IMR-90 (cell line): ENCODE measurements at regions not wholly inside any gene's neighbourhood (a gene's known extent, or its start where the extent isn't known, plus 50 kb on each side); places are given as distances from the start of the nearest gene placed in this dataset.

Experiments used
- ATAC-seq: fragments of 200-7000 bp; cut with Tn5 transposase; 2 replicates; pipeline ENCODE4 v1.9.1; 2020; ENCODE audit warnings: low read depth, mild to moderate bottlenecking, moderate library complexity
- BruUV-seq: library from RNA; stranded (reverse); fragments of 400-500 nt; replicated peaks from 2 replicates; lab custom pipeline; 2021; lab: Mats Ljungman, UMichigan
- CTCF ChIA-PET: fragments of 300-600 bp; formaldehyde crosslinking; extraction: SDS; loops from one replicate; lab custom pipeline; 2021; ENCODE audit warnings: antibody characterized with exemption; lab: Yijun Ruan, JAX
- POLR2A ChIA-PET: fragments of 300-600 bp; sonication (Branson Sonifier 250); formaldehyde crosslinking; loops from one replicate; lab custom pipeline; 2022; ENCODE audit warnings: antibody characterized with exemption; ENCODE audit not compliant: unreplicated experiment; lab: Charles Lee
- DNase-seq: peaks from one replicate; pipeline ENCODE4 v3.0.0; 2013
- H2AFZ ChIP-seq: replicated peaks from 2 replicates; pipeline ENCODE3; 2013; ENCODE audit warnings: low read length, mild to moderate bottlenecking; ENCODE audit not compliant: poor library complexity
- H2AK5ac ChIP-seq: 2 replicates; pipeline ENCODE4 v1.6.1; 2013; ENCODE audit warnings: low read depth, low read length, inconsistent platforms
- H2AK9ac ChIP-seq: replicated peaks from 2 replicates; pipeline ENCODE3; 2013; ENCODE audit warnings: mild to moderate bottlenecking, low read depth, low read length, moderate library complexity; ENCODE audit not compliant: poor library complexity
- H2BK120ac ChIP-seq: 2 replicates; pipeline ENCODE4 v1.6.1; 2013; ENCODE audit warnings: low read depth, low read length, inconsistent platforms
- H2BK15ac ChIP-seq: 3 replicates; pipeline ENCODE4 v1.6.1; 2013; ENCODE audit warnings: low read depth, low read length, inconsistent platforms
- H2BK20ac ChIP-seq: 2 replicates; pipeline ENCODE4 v1.6.1; 2013; ENCODE audit warnings: low read depth, mild to moderate bottlenecking, inconsistent platforms, low read length, moderate library complexity
- H2BK5ac ChIP-seq: 2 replicates; pipeline ENCODE4 v1.6.1; 2013; ENCODE audit warnings: mild to moderate bottlenecking, low read depth, low read length, inconsistent platforms; ENCODE audit not compliant: poor library complexity, severe bottlenecking
- H3K14ac ChIP-seq: replicated peaks from 2 replicates; pipeline ENCODE4 v1.6.1; 2013; ENCODE audit warnings: low read depth, low read length, inconsistent platforms
- H3K18ac ChIP-seq: 2 replicates; pipeline ENCODE4 v1.6.1; 2013; ENCODE audit warnings: low read depth, low read length, control low read depth
- H3K23ac ChIP-seq: 2 replicates; pipeline ENCODE4 v1.6.1; 2013; ENCODE audit warnings: low read depth, low read length, inconsistent platforms
- H3K27ac ChIP-seq: 2 replicates; pipeline ENCODE4 v1.5.1; 2013; ENCODE audit warnings: mild to moderate bottlenecking, control low read depth, low read length; ENCODE audit not compliant: insufficient read depth
- H3K27me3 ChIP-seq: 2 replicates; pipeline ENCODE4 v1.6.1; 2013; ENCODE audit warnings: low read length; ENCODE audit not compliant: control insufficient read depth, insufficient read depth
- H3K36me3 ChIP-seq: 2 replicates; pipeline ENCODE4 v1.6.1; 2013; ENCODE audit warnings: low read length, mixed read lengths; ENCODE audit not compliant: control insufficient read depth, insufficient read depth
- H3K4ac ChIP-seq: 2 replicates; pipeline ENCODE4 v1.6.1; 2013; ENCODE audit warnings: low read depth, low read length, inconsistent platforms
- H3K4me1 ChIP-seq: 2 replicates; pipeline ENCODE4 v1.6.1; 2013; ENCODE audit warnings: low read length, mixed read lengths; ENCODE audit not compliant: control insufficient read depth, insufficient read depth
- H3K4me2 ChIP-seq: 2 replicates; pipeline ENCODE4 v1.6.1; 2013; ENCODE audit warnings: low read depth, mild to moderate bottlenecking, control low read depth, low read length, moderate library complexity
- H3K4me3 ChIP-seq: 2 replicates; pipeline ENCODE4 v1.5.1; 2013; ENCODE audit warnings: low read depth, mild to moderate bottlenecking, control low read depth, low read length, moderate library complexity; ENCODE audit not compliant: insufficient read depth
- H3K56ac ChIP-seq: 2 replicates; pipeline ENCODE4 v1.6.1; 2013; ENCODE audit warnings: low read length, inconsistent platforms; ENCODE audit not compliant: insufficient read depth; ENCODE audit errors: extremely low read depth
- H3K79me1 ChIP-seq, 2 experiments: 2 replicates each; pipeline ENCODE4 v1.6.1; 2013; ENCODE audit warnings: low read length in 2 of 2, inconsistent platforms in 1 of 2, low read depth in 1 of 2
- H3K9ac ChIP-seq: 2 replicates; pipeline ENCODE4 v1.6.1; 2013; ENCODE audit warnings: low read depth, low read length, control low read depth
- H3K9me1 ChIP-seq: 2 replicates; pipeline ENCODE4 v1.6.1; 2013; ENCODE audit warnings: low read length, inconsistent platforms; ENCODE audit not compliant: insufficient read depth
- H3K9me3 ChIP-seq: 2 replicates; pipeline ENCODE4 v1.6.1; 2013; ENCODE audit warnings: low read length; ENCODE audit not compliant: control insufficient read depth, insufficient read depth
- H4K20me1 ChIP-seq: 2 replicates; pipeline ENCODE4 v1.6.1; 2013; ENCODE audit warnings: low read length, inconsistent platforms; ENCODE audit not compliant: insufficient read depth
- H4K5ac ChIP-seq: 2 replicates; pipeline ENCODE4 v1.6.1; 2013; ENCODE audit warnings: mild to moderate bottlenecking, low read depth, low read length, control low read depth
- H4K8ac ChIP-seq, 2 experiments: 2 replicates each; pipeline ENCODE4 v1.6.1; 2013; ENCODE audit warnings: low read depth in 2 of 2, low read length in 2 of 2, control low read depth in 1 of 2, inconsistent platforms in 1 of 2
- H4K91ac ChIP-seq: 2 replicates; pipeline ENCODE4 v1.6.1; 2013; ENCODE audit warnings: low read depth, low read length, inconsistent platforms; ENCODE audit not compliant: insufficient read depth
- WGBS, 2 experiments: methylation state at CpG; one replicate each; pipeline versions ENCODE4 v1.1.5 to v1.1.7; 2013; ENCODE audit warnings: missing lambda C conversion rate in 2 of 2; ENCODE audit not compliant: insufficient read length in 1 of 2; ENCODE audit errors: extremely low coverage in 2 of 2; 5-methylcytosine and 5-hydroxymethylcytosine counted together
- dilution Hi-C: fragments of 300-500 bp; cut with HindIII; formaldehyde crosslinking; loops from one replicate; pipeline ENCODE4 v1.14.3; 2018; ENCODE audit warnings: low sequenced_read_pairs; ENCODE audit not compliant: unreplicated experiment
- in situ Hi-C: fragments of 300-500 bp; cut with MboI; formaldehyde crosslinking; loops from 3 replicates; pipeline ENCODE4 v1.14.3; 2019; ENCODE audit warnings: low sequenced_read_pairs, inconsistent platforms, mixed read lengths
- intact Hi-C: fragments of 100-400 bp; cut with micrococcal nuclease; formaldehyde crosslinking; loops from 2 replicates; pipeline ENCODE4 v1.10.0; 2022
- TF ChIP-seq, protein P1 (sequence below): conservative IDR thresholded peaks from 2 replicates; pipeline ENCODE4 v1.5.1; 2012; ENCODE audit warnings: mild to moderate bottlenecking, low read depth, low read length, improper control_type of control experiment

- H3K4ac ChIP-seq = no peak overlapping the region
- H2BK20ac ChIP-seq = no peak overlapping the region
- POLR2A ChIA-PET = no interaction called here
- H2BK5ac ChIP-seq = no peak overlapping the region
- no peak overlapping the region for H3K14ac ChIP-seq
- no peak for DNase-seq
- H3K36me3 ChIP-seq = no peaks in the 10 kb centered on the region
- H3K27ac ChIP-seq = no peak overlapping the region
- H4K8ac ChIP-seq = no peak overlapping the region
- no peak for ATAC-seq
- no peak overlapping the region for H3K4me3 ChIP-seq
- H2BK120ac ChIP-seq = no peak overlapping the region
- H3K18ac ChIP-seq = no peak overlapping the region
- H2BK15ac ChIP-seq = no peak overlapping the region
- in situ Hi-C loops = no loop called here
- CTCF ChIA-PET = no interaction called here
- H3K27me3 ChIP-seq = no peaks in the 10 kb centered on the region
- dilution Hi-C loops = no loop called here
- H3K23ac ChIP-seq = no peak overlapping the region
- H3K4me2 ChIP-seq = no peak overlapping the region
- no peaks in the 10 kb centered on the region for H3K79me1 ChIP-seq
- H4K5ac ChIP-seq = no peak overlapping the region
- TF ChIP-seq, protein P1, sequence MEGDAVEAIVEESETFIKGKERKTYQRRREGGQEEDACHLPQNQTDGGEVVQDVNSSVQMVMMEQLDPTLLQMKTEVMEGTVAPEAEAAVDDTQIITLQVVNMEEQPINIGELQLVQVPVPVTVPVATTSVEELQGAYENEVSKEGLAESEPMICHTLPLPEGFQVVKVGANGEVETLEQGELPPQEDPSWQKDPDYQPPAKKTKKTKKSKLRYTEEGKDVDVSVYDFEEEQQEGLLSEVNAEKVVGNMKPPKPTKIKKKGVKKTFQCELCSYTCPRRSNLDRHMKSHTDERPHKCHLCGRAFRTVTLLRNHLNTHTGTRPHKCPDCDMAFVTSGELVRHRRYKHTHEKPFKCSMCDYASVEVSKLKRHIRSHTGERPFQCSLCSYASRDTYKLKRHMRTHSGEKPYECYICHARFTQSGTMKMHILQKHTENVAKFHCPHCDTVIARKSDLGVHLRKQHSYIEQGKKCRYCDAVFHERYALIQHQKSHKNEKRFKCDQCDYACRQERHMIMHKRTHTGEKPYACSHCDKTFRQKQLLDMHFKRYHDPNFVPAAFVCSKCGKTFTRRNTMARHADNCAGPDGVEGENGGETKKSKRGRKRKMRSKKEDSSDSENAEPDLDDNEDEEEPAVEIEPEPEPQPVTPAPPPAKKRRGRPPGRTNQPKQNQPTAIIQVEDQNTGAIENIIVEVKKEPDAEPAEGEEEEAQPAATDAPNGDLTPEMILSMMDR = no peak
- H2AK9ac ChIP-seq = no peak overlapping the region
- no peak overlapping the region for H3K9ac ChIP-seq
- BruUV-seq = no TSS peak
- no peaks in the 10 kb centered on the region for H3K4me1 ChIP-seq
- no peaks in the 10 kb centered on the region; the same call in 1 of the 2 replicates for H3K9me3 ChIP-seq
- WGBS, 2 experiments = no CpG with 5 or more reads among the region's 2 CpGs
- H3K56ac ChIP-seq = no peak overlapping the region
- H4K91ac ChIP-seq = no peak overlapping the region
- H2AFZ ChIP-seq = no peak overlapping the region
- H2AK5ac ChIP-seq = no peak overlapping the region
- intact Hi-C loops = no loop called here
- no peaks in the 10 kb centered on the region for H4K20me1 ChIP-seq
- H3K9me1 ChIP-seq = no peaks in the 10 kb centered on the region
Observed at GRCh38 chr6:101268541-101268940, 125.0 kb upstream of the GRIK2 start.
